Activated CD4-positive, alpha-beta T cell treated with anti-CD3 and anti-CD28 coated beads, Interleukin-2, amount 50 U/mL, for 48 hours (primary cell): ENCODE measurements at regions not wholly inside any gene's neighbourhood (a gene's known extent, or its start where the extent isn't known, plus 50 kb on each side); places are given as distances from the start of the nearest gene placed in this dataset.
"Not testable (repeated sequence)": the region's sequence is repeated elsewhere in the genome, so short reads cannot be mapped to it uniquely, and the experiment has no call there.

Source experiments
- DNase-seq, 2 experiments: peaks; one replicate each; pipeline ENCODE4 v3.0.0-alpha.2; 2020

- DNase-seq: no peak
Measured at GRCh38 chr12:41656454-41656853, 468.3 kb downstream of the PDZRN4 start.

- no peak for DNase-seq
Measured at GRCh38 chr12:41653386-41654326, 465.5 kb downstream of the PDZRN4 start.

GRCh38 chr12:41652981-41653380, 464.9 kb downstream of the PDZRN4 start:
- DNase-seq: no peak

- no peak for DNase-seq
Measured at GRCh38 chr12:41645624-41646023, 457.5 kb downstream of the PDZRN4 start.

- DNase-seq: not testable (repeated sequence)
Measured at GRCh38 chr12:41642808-41643207, 454.7 kb downstream of the PDZRN4 start.

GRCh38 chr12:41636653-41637052, 448.5 kb downstream of the PDZRN4 start:
- DNase-seq: no peak

GRCh38 chr12:41635626-41636364, 447.7 kb downstream of the PDZRN4 start:
- DNase-seq: no peak

GRCh38 chr12:41634091-41634490, 446.0 kb downstream of the PDZRN4 start:
- DNase-seq: no peak

GRCh38 chr12:41629611-41630010, 441.5 kb downstream of the PDZRN4 start:
- DNase-seq: no peak

- no peak for DNase-seq
Measured at GRCh38 chr12:41627476-41627875, 439.4 kb downstream of the PDZRN4 start.

- no peak for DNase-seq
Measured at GRCh38 chr12:41624571-41624970, 436.5 kb downstream of the PDZRN4 start.
